ENCODE measurements at regions not wholly inside any gene's neighbourhood (a gene's known extent, or its start where the extent isn't known, plus 50 kb on each side); places are given as distances from the start of the nearest gene placed in this dataset.

GRCh38 chr5:164861610-164862009 is 1356.2 kb downstream of the MAT2B start:
- TF ChIP-seq CTCF (IDR thresholded peaks at IDR 0.05; ENCODE audit: insufficient read depth, low read length, poor library complexity, severe bottlenecking) (no peak), EZH2phosphoT487 (conservative IDR thresholded peaks at IDR 0.05; ENCODE audit: low read length) (no peak)

Data from SU-DHL-6 (cell line).